Right atrium auricular region (tissue), 2 donors: ENCODE measurements at regions not wholly inside any gene's neighbourhood (a gene's known extent, or its start where the extent isn't known, plus 50 kb on each side); places are given as distances from the start of the nearest gene placed in this dataset.

Experiments
- DNase-seq: peaks from one replicate; pipeline ENCODE4 v3.0.0-alpha.2; 2019; ENCODE audit warnings: low spot score
- H3K27ac ChIP-seq, 2 donors: fragments of 200-600 bp; sonication (generic); 1 replicate in 1 of 2; 2 replicates in 1 of 2; pipeline ENCODE4 v1.5.1; 2016 to 2019
- H3K27me3 ChIP-seq, 2 donors: fragments of 200-600 bp; sonication (generic); one replicate each; pipeline versions ENCODE4 v1.5.1 to v1.6.0; 2017 to 2019
- H3K36me3 ChIP-seq: fragments of 200-600 bp; sonication (generic); one replicate; pipeline ENCODE4 v1.5.1; 2016
- H3K4me1 ChIP-seq, 2 donors: fragments of 200-600 bp; sonication (generic); one replicate each; pipeline versions ENCODE4 v1.5.1 to v1.6.0; 2017 to 2019
- H3K4me3 ChIP-seq, 2 donors: fragments of 200-600 bp; sonication (generic); 1 replicate in 1 of 2; 2 replicates in 1 of 2; pipeline ENCODE4 v1.5.1; 2017 to 2019; ENCODE audit warnings: mild to moderate bottlenecking in 1 of 2, moderate library complexity in 1 of 2
- H3K9me3 ChIP-seq, 2 donors: fragments of 200-600 bp; sonication (generic); one replicate each; pipeline ENCODE4 v1.5.1; 2019
- TF ChIP-seq, protein P1 (sequence below), 2 donors: fragments of 200-600 bp; sonication (generic); IDR thresholded peaks; one replicate each; pipeline ENCODE4 v1.5.1; 2019; ENCODE audit warnings: antibody characterized with exemption in 2 of 2

GRCh38 chr6:126661646-126662045, 321.7 kb downstream of the CENPW start:
- H3K36me3 ChIP-seq, result no peaks in the 10 kb centered on the region
- H3K27me3 ChIP-seq, result no peaks in the 10 kb centered on the region
- TF ChIP-seq, protein P1, sequence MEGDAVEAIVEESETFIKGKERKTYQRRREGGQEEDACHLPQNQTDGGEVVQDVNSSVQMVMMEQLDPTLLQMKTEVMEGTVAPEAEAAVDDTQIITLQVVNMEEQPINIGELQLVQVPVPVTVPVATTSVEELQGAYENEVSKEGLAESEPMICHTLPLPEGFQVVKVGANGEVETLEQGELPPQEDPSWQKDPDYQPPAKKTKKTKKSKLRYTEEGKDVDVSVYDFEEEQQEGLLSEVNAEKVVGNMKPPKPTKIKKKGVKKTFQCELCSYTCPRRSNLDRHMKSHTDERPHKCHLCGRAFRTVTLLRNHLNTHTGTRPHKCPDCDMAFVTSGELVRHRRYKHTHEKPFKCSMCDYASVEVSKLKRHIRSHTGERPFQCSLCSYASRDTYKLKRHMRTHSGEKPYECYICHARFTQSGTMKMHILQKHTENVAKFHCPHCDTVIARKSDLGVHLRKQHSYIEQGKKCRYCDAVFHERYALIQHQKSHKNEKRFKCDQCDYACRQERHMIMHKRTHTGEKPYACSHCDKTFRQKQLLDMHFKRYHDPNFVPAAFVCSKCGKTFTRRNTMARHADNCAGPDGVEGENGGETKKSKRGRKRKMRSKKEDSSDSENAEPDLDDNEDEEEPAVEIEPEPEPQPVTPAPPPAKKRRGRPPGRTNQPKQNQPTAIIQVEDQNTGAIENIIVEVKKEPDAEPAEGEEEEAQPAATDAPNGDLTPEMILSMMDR (IDR thresholded peaks at IDR 0.05), result no peak
- H3K27ac ChIP-seq, result no peak overlapping the region
- H3K4me3 ChIP-seq, result no peak overlapping the region
- H3K4me1 ChIP-seq, result no peaks in the 10 kb centered on the region
- no peaks in the 10 kb centered on the region for H3K9me3 ChIP-seq
- DNase-seq, result no peak

DNA sequence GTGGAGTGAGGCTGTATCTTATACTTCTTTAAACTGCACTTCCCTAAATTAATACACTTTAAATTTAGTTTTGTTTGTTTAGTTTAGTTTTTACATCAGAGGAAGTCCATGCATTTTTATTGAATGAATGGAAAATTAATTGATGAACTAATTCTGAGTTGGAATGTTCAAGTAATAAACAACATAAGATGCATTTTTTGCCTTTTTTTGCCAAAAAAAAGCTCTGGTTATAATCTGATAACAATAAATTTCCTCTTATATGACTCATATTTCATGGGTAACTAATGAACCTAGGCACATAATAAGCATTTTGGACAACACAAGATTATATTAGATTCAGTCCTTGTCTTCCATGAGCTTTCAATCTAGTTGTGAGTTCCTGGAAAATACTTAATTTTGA, 323.1 kb downstream of the CENPW start:
- no peaks in the 10 kb centered on the region for H3K9me3 ChIP-seq
- TF ChIP-seq, protein P1 (IDR thresholded peaks at IDR 0.05), result no peak
- H3K36me3 ChIP-seq, result no peaks in the 10 kb centered on the region
- H3K27ac ChIP-seq, result no peak overlapping the region
- H3K4me1 ChIP-seq, result no peaks in the 10 kb centered on the region
- H3K4me3 ChIP-seq, result no peak overlapping the region
- no peak for DNase-seq
- no peaks in the 10 kb centered on the region for H3K27me3 ChIP-seq

- Histone ChIP-seq H3K27ac (no peak overlapping the region), H3K4me3 (no peak overlapping the region)
- DNase-seq, result no peak
These were observed 324.4 kb downstream of the CENPW start for GRCh38 chr6:126664271-126664670.

GRCh38 chr6:126665551-126665950, 325.6 kb downstream of the CENPW start:
- Histone ChIP-seq H3K4me1 (no peaks in the 10 kb centered on the region), H3K27ac (no peak overlapping the region), H3K36me3 (no peaks in the 10 kb centered on the region), H3K9me3 (peaks cover 0 to 10% of the 10 kb centered on the region in 2 donors), H3K4me3 (no peak overlapping the region), H3K27me3 (no peaks in the 10 kb centered on the region)
- TF ChIP-seq, protein P1 (IDR thresholded peaks at IDR 0.05), result no peak
- DNase-seq, result no peak

More at GRCh38 chr6:126664271-126664670, 324.4 kb downstream of the CENPW start:
- H3K27me3 ChIP-seq, result no peaks in the 10 kb centered on the region
- no peaks in the 10 kb centered on the region for H3K36me3 ChIP-seq
- H3K9me3 ChIP-seq, result no peaks in the 10 kb centered on the region
- no peaks in the 10 kb centered on the region for H3K4me1 ChIP-seq
- TF ChIP-seq, protein P1 (IDR thresholded peaks at IDR 0.05), result no peak

DNA sequence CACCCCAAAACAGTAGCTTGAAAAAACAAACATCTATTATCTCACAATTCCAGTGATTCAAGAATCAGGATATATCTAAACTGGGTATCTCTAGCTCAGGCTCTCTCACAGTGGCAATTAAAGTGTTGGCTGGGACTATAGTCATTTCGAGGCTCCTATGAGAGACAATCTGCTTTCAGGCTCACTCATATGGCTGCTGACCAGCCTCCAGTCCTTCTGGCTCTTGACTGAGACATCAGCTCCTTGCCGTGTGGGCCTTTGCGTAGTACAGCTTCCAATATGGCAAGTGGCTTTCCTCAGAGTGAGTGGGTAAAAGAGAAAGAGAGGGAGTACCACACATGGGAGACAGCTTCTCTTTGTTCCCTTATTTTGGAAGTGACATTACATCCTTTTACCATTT, 327.2 kb downstream of the CENPW start:
- Histone ChIP-seq H3K4me1 (no peaks in the 10 kb centered on the region), H3K4me3 (no peak overlapping the region), H3K36me3 (no peaks in the 10 kb centered on the region), H3K9me3 (peaks cover 0 to 12% of the 10 kb centered on the region in 2 donors), H3K27me3 (no peaks in the 10 kb centered on the region), H3K27ac (no peak overlapping the region)
- TF ChIP-seq, protein P1 (IDR thresholded peaks at IDR 0.05), result no peak
- DNase-seq, result no peak

GRCh38 chr6:126667728-126668127, 327.8 kb downstream of the CENPW start:
- no peaks in the 10 kb centered on the region for H3K36me3 ChIP-seq
- no peaks in the 10 kb centered on the region for H3K27me3 ChIP-seq
- H3K4me3 ChIP-seq, result no peak overlapping the region
- H3K4me1 ChIP-seq, result no peaks in the 10 kb centered on the region
- H3K9me3 ChIP-seq, result peaks cover 0 to 12% of the 10 kb centered on the region in 2 donors
- TF ChIP-seq, protein P1 (IDR thresholded peaks at IDR 0.05), result no peak
- DNase-seq, result no peak
- no peak overlapping the region for H3K27ac ChIP-seq
